Stimulated activated naive CD8-positive, alpha-beta T cell treated with anti-CD3 and anti-CD28 coated beads, Interleukin-15, Interleukin-2, amounts not matched to agents 100 ng/mL and 50 ng/mL, for 24 hours (primary cell): ENCODE measurements at regions not wholly inside any gene's neighbourhood (a gene's known extent, or its start where the extent isn't known, plus 50 kb on each side); places are given as distances from the start of the nearest gene placed in this dataset.

Experiments
- H3K27ac Mint-ChIP-seq: one replicate; pipeline ENCODE4 v1.8.0; 2021; ENCODE audit warnings: mild to moderate bottlenecking, mixed read lengths
- H3K27me3 Mint-ChIP-seq: one replicate; pipeline ENCODE4 v1.8.0; 2021; ENCODE audit warnings: mixed read lengths
- H3K36me3 Mint-ChIP-seq: one replicate; pipeline ENCODE4 v1.8.0; 2021; ENCODE audit warnings: low read depth, mixed read lengths
- H3K4me1 Mint-ChIP-seq: one replicate; pipeline ENCODE4 v1.8.0; 2021; ENCODE audit warnings: low read depth, mixed read lengths
- H3K4me3 Mint-ChIP-seq: one replicate; pipeline ENCODE4 v1.8.0; 2021; ENCODE audit warnings: mild to moderate bottlenecking, mixed read lengths
- H3K9me3 Mint-ChIP-seq: one replicate; pipeline ENCODE4 v1.8.0; 2021; ENCODE audit warnings: mixed read lengths

- Mint-ChIP-seq H3K36me3 (no peaks in the 10 kb centered on the region), H3K4me3 (no peak overlapping the region), H3K27me3 (no peaks in the 10 kb centered on the region), H3K4me1 (no peaks in the 10 kb centered on the region), H3K27ac (no peak overlapping the region), H3K9me3 (no peaks in the 10 kb centered on the region)
These were observed 168.0 kb upstream of the ID4 start for GRCh38 chr6:19669206-19669605.

GRCh38 chr6:19682859-19683258 is 154.3 kb upstream of the ID4 start:
- no peak overlapping the region for H3K4me3 Mint-ChIP-seq
- peaks cover 10% of the 10 kb centered on the region for H3K9me3 Mint-ChIP-seq
- no peaks in the 10 kb centered on the region for H3K27me3 Mint-ChIP-seq
- H3K4me1 Mint-ChIP-seq: no peaks in the 10 kb centered on the region
- no peaks in the 10 kb centered on the region for H3K36me3 Mint-ChIP-seq
- H3K27ac Mint-ChIP-seq: no peak overlapping the region

- peaks cover 8% of the 10 kb centered on the region for H3K9me3 Mint-ChIP-seq
- no peak overlapping the region for H3K4me3 Mint-ChIP-seq
- H3K27me3 Mint-ChIP-seq: peaks cover 30% of the 10 kb centered on the region
- H3K4me1 Mint-ChIP-seq: no peaks in the 10 kb centered on the region
- no peaks in the 10 kb centered on the region for H3K36me3 Mint-ChIP-seq
- H3K27ac Mint-ChIP-seq: no peak overlapping the region
These were observed 146.7 kb upstream of the ID4 start for GRCh38 chr6:19690325-19691075.

- Mint-ChIP-seq H3K4me1 (no peaks in the 10 kb centered on the region), H3K27ac (no peak overlapping the region), H3K4me3 (no peak overlapping the region), H3K27me3 (peaks cover 30% of the 10 kb centered on the region), H3K36me3 (no peaks in the 10 kb centered on the region), H3K9me3 (peaks cover 5% of the 10 kb centered on the region)
These were observed 145.6 kb upstream of the ID4 start for GRCh38 chr6:19691465-19692167.

- peaks cover 5% of the 10 kb centered on the region for H3K9me3 Mint-ChIP-seq
- peaks cover 30% of the 10 kb centered on the region for H3K27me3 Mint-ChIP-seq
- H3K27ac Mint-ChIP-seq: no peak overlapping the region
- H3K36me3 Mint-ChIP-seq: no peaks in the 10 kb centered on the region
- no peak overlapping the region for H3K4me3 Mint-ChIP-seq
- no peaks in the 10 kb centered on the region for H3K4me1 Mint-ChIP-seq
These were observed 144.5 kb upstream of the ID4 start for GRCh38 chr6:19692506-19693298.

GRCh38 chr6:19694697-19695096 is 142.5 kb upstream of the ID4 start:
- no peaks in the 10 kb centered on the region for H3K4me1 Mint-ChIP-seq
- peaks cover 30% of the 10 kb centered on the region for H3K27me3 Mint-ChIP-seq
- no peaks in the 10 kb centered on the region for H3K36me3 Mint-ChIP-seq
- no peak overlapping the region for H3K27ac Mint-ChIP-seq
- H3K4me3 Mint-ChIP-seq: no peak overlapping the region
- H3K9me3 Mint-ChIP-seq: peaks cover 12% of the 10 kb centered on the region

GRCh38 chr6:19697744-19698290 is 139.4 kb upstream of the ID4 start:
- Mint-ChIP-seq H3K27me3 (peaks cover 7% of the 10 kb centered on the region), H3K4me1 (no peaks in the 10 kb centered on the region), H3K4me3 (no peak overlapping the region), H3K36me3 (no peaks in the 10 kb centered on the region), H3K27ac (no peak overlapping the region), H3K9me3 (peaks cover 12% of the 10 kb centered on the region)

- no peak overlapping the region for H3K4me3 Mint-ChIP-seq
- H3K36me3 Mint-ChIP-seq: no peaks in the 10 kb centered on the region
- no peaks in the 10 kb centered on the region for H3K4me1 Mint-ChIP-seq
- peaks cover 7% of the 10 kb centered on the region for H3K9me3 Mint-ChIP-seq
- no peaks in the 10 kb centered on the region for H3K27me3 Mint-ChIP-seq
- H3K27ac Mint-ChIP-seq: no peak overlapping the region
These were observed 137.2 kb upstream of the ID4 start for GRCh38 chr6:19699932-19700331.

GRCh38 chr6:19705606-19706005 is 131.6 kb upstream of the ID4 start:
- Mint-ChIP-seq H3K27me3 (no peaks in the 10 kb centered on the region), H3K4me1 (no peaks in the 10 kb centered on the region), H3K4me3 (no peak overlapping the region), H3K9me3 (no peaks in the 10 kb centered on the region), H3K27ac (no peak overlapping the region), H3K36me3 (no peaks in the 10 kb centered on the region)

GRCh38 chr6:19712012-19712688 is 125.0 kb upstream of the ID4 start:
- Mint-ChIP-seq H3K4me1 (no peaks in the 10 kb centered on the region), H3K27ac (no peak overlapping the region), H3K4me3 (no peak overlapping the region), H3K27me3 (no peaks in the 10 kb centered on the region), H3K9me3 (no peaks in the 10 kb centered on the region), H3K36me3 (no peaks in the 10 kb centered on the region)

- no peaks in the 10 kb centered on the region for H3K4me1 Mint-ChIP-seq
- no peak overlapping the region for H3K4me3 Mint-ChIP-seq
- no peaks in the 10 kb centered on the region for H3K27me3 Mint-ChIP-seq
- no peaks in the 10 kb centered on the region for H3K9me3 Mint-ChIP-seq
- H3K27ac Mint-ChIP-seq: no peak overlapping the region
- no peaks in the 10 kb centered on the region for H3K36me3 Mint-ChIP-seq
These were observed 124.2 kb upstream of the ID4 start for GRCh38 chr6:19712998-19713397.

GRCh38 chr6:19713411-19713810 is 123.8 kb upstream of the ID4 start:
- no peaks in the 10 kb centered on the region for H3K4me1 Mint-ChIP-seq
- no peaks in the 10 kb centered on the region for H3K27me3 Mint-ChIP-seq
- H3K36me3 Mint-ChIP-seq: no peaks in the 10 kb centered on the region
- no peak overlapping the region for H3K4me3 Mint-ChIP-seq
- H3K27ac Mint-ChIP-seq: no peak overlapping the region
- no peaks in the 10 kb centered on the region for H3K9me3 Mint-ChIP-seq

- no peaks in the 10 kb centered on the region for H3K27me3 Mint-ChIP-seq
- no peaks in the 10 kb centered on the region for H3K4me1 Mint-ChIP-seq
- H3K9me3 Mint-ChIP-seq: no peaks in the 10 kb centered on the region
- H3K4me3 Mint-ChIP-seq: no peak overlapping the region
- H3K27ac Mint-ChIP-seq: no peak overlapping the region
- no peaks in the 10 kb centered on the region for H3K36me3 Mint-ChIP-seq
These were observed 123.2 kb upstream of the ID4 start for GRCh38 chr6:19713984-19714383.

GRCh38 chr6:19714434-19715166 is 122.6 kb upstream of the ID4 start:
- H3K36me3 Mint-ChIP-seq: no peaks in the 10 kb centered on the region
- no peaks in the 10 kb centered on the region for H3K9me3 Mint-ChIP-seq
- no peaks in the 10 kb centered on the region for H3K4me1 Mint-ChIP-seq
- no peaks in the 10 kb centered on the region for H3K27me3 Mint-ChIP-seq
- H3K27ac Mint-ChIP-seq: no peak overlapping the region
- no peak overlapping the region for H3K4me3 Mint-ChIP-seq
